ENCODE measurements at regions not wholly inside any gene's neighbourhood (a gene's known extent, or its start where the extent isn't known, plus 50 kb on each side); places are given as distances from the start of the nearest gene placed in this dataset.

GRCh38 chr16:63481060-63481459, 1444.8 kb upstream of the CDH8 start:
- POLR2A ChIA-PET = no interaction called here

GRCh38 chr16:63473725-63474124, 1437.5 kb upstream of the CDH8 start:
- ATAC-seq (ENCODE audit: poor library complexity) (no peak), DNase-seq (no peak)
- CTCF ChIA-PET = no interaction called here
- POLR2A ChIA-PET = no interaction called here
- no peaks in the 10 kb centered on the region for H3K27me3 Mint-ChIP-seq
- no peaks in the 10 kb centered on the region for H3K36me3 Mint-ChIP-seq (ENCODE audit: low read depth)
- Histone ChIP-seq H3K9me3 (ENCODE audit: control insufficient read depth in 1 of 2, insufficient read depth in 1 of 2, low read length in 2 of 2) (no peaks in the 10 kb centered on the region), H3K27ac (ENCODE audit: low read depth in 1 of 2, low read length in 2 of 2) (no peak overlapping the region), H3K4me3 (ENCODE audit: low read length) (no peak overlapping the region), H3K36me3 (ENCODE audit: insufficient read depth, low read length) (no peaks in the 10 kb centered on the region), H3K4me1 (ENCODE audit: insufficient read depth, low read length) (no peaks in the 10 kb centered on the region), H3K27me3 (ENCODE audit: control insufficient read depth in 1 of 2, insufficient read depth in 2 of 2, low read length in 2 of 2) (no peaks in the 10 kb centered on the region)
- intact Hi-C loops (cut with DNase I, micrococcal nuclease) = no loop called here
- H3K27ac Mint-ChIP-seq = no peak overlapping the region
- H3K4me3 Mint-ChIP-seq = no peak overlapping the region
- TF ChIP-seq CTCF (IDR thresholded peaks at IDR 0.05) = no peak
- peaks cover 17% of the 10 kb centered on the region for H3K9me3 Mint-ChIP-seq
- H3K4me1 Mint-ChIP-seq (ENCODE audit: low read depth) = no peaks in the 10 kb centered on the region

More at GRCh38 chr16:63481060-63481459, 1444.8 kb upstream of the CDH8 start:
- intact Hi-C loops (cut with DNase I, micrococcal nuclease) = no loop called here
- Histone ChIP-seq H3K9me3 (ENCODE audit: control insufficient read depth in 1 of 2, insufficient read depth in 1 of 2, low read length in 2 of 2) (no peaks in the 10 kb centered on the region), H3K36me3 (ENCODE audit: insufficient read depth, low read length) (no peaks in the 10 kb centered on the region), H3K27ac (ENCODE audit: low read depth in 1 of 2, low read length in 2 of 2) (no peak overlapping the region), H3K4me3 (ENCODE audit: low read length) (no peak overlapping the region), H3K4me1 (ENCODE audit: insufficient read depth, low read length) (no peaks in the 10 kb centered on the region), H3K27me3 (ENCODE audit: control insufficient read depth in 1 of 2, insufficient read depth in 2 of 2, low read length in 2 of 2) (no peaks in the 10 kb centered on the region)
- no peak overlapping the region for H3K4me3 Mint-ChIP-seq
- ATAC-seq (ENCODE audit: poor library complexity) (no peak), DNase-seq (no peak)
- H3K27me3 Mint-ChIP-seq = no peaks in the 10 kb centered on the region
- peaks cover 4% of the 10 kb centered on the region for H3K9me3 Mint-ChIP-seq
- H3K36me3 Mint-ChIP-seq (ENCODE audit: low read depth) = no peaks in the 10 kb centered on the region
- CTCF ChIA-PET = no interaction called here
- no peak overlapping the region for H3K27ac Mint-ChIP-seq
- no peaks in the 10 kb centered on the region for H3K4me1 Mint-ChIP-seq (ENCODE audit: low read depth)
- TF ChIP-seq CTCF (IDR thresholded peaks at IDR 0.05) = no peak

GRCh38 chr16:63467513-63467912, 1431.3 kb upstream of the CDH8 start:
- Histone ChIP-seq H3K9me3 (ENCODE audit: control insufficient read depth in 1 of 2, insufficient read depth in 1 of 2, low read length in 2 of 2) (no peaks in the 10 kb centered on the region), H3K4me3 (ENCODE audit: low read length) (no peak overlapping the region), H3K27ac (ENCODE audit: low read depth in 1 of 2, low read length in 2 of 2) (no peak overlapping the region), H3K4me1 (ENCODE audit: insufficient read depth, low read length) (no peaks in the 10 kb centered on the region), H3K27me3 (ENCODE audit: control insufficient read depth in 1 of 2, insufficient read depth in 2 of 2, low read length in 2 of 2) (no peaks in the 10 kb centered on the region), H3K36me3 (ENCODE audit: insufficient read depth, low read length) (no peaks in the 10 kb centered on the region)
- ChIA-PET POLR2A (no interaction called here), CTCF (no interaction called here)
- H3K27ac Mint-ChIP-seq = no peak overlapping the region
- no peak for TF ChIP-seq CTCF (IDR thresholded peaks at IDR 0.05)
- H3K9me3 Mint-ChIP-seq = peaks cover 21% of the 10 kb centered on the region
- H3K27me3 Mint-ChIP-seq = no peaks in the 10 kb centered on the region
- H3K4me1 Mint-ChIP-seq (ENCODE audit: low read depth) = no peaks in the 10 kb centered on the region
- intact Hi-C loops (cut with DNase I, micrococcal nuclease) = no loop called here
- no peak overlapping the region for H3K4me3 Mint-ChIP-seq
- DNase-seq (no peak), ATAC-seq (ENCODE audit: poor library complexity) (no peak)
- no peaks in the 10 kb centered on the region for H3K36me3 Mint-ChIP-seq (ENCODE audit: low read depth)

Measured in CD4-positive, alpha-beta T cell (primary cell).